Gastrocnemius medialis (tissue), 4 donors: ENCODE measurements at regions not wholly inside any gene's neighbourhood (a gene's known extent, or its start where the extent isn't known, plus 50 kb on each side); places are given as distances from the start of the nearest gene placed in this dataset.

Experiments
- ATAC-seq, 2 donors: fragments of 150-250 bp; one replicate each; pipeline ENCODE4 v1.9.1; 2016
- DNase-seq, 2 donors: peaks; one replicate each; pipeline ENCODE4 v3.0.0-alpha.2; 2019
- H3K27ac ChIP-seq, 4 donors: fragments of 200-600 bp; sonication (generic); 1 replicate in 1 of 4; 2 replicates in 3 of 4; pipeline ENCODE4 v1.5.1; 2016 to 2018; ENCODE audit warnings: mild to moderate bottlenecking in 2 of 4, moderate library complexity in 1 of 4
- H3K27me3 ChIP-seq, 3 donors: fragments of 200-600 bp; sonication (generic) in 2 of 3; 1 replicate in 1 of 3; 2 replicates in 2 of 3; pipeline versions ENCODE4 v1.5.1 to v1.6.0; 2016 to 2019; ENCODE audit warnings: mild to moderate bottlenecking in 1 of 3, moderate library complexity in 1 of 3
- H3K36me3 ChIP-seq, 2 donors: fragments of 200-600 bp; sonication (generic) in 1 of 2; one replicate each; pipeline ENCODE4 v1.5.1; 2017 to 2018
- H3K4me1 ChIP-seq, 2 donors: fragments of 200-600 bp; sonication (generic) in 1 of 2; one replicate each; pipeline ENCODE4 v1.5.1; 2016 to 2017; ENCODE audit warnings: mild to moderate bottlenecking in 2 of 2
- H3K4me3 ChIP-seq, 4 donors: fragments of 200-600 bp; sonication (generic) in 3 of 4; 1 replicate in 1 of 4; 2 replicates in 3 of 4; pipeline ENCODE4 v1.5.1; 2016 to 2019; ENCODE audit warnings: mild to moderate bottlenecking in 2 of 4
- H3K9me3 ChIP-seq, 3 donors: fragments of 200-600 bp; sonication (generic) in 2 of 3; 1 replicate in 1 of 3; 2 replicates in 2 of 3; pipeline ENCODE4 v1.5.1; 2016 to 2019
- CTCF ChIP-seq, 5 experiments: fragments of 450-650 bp in 3 of 5; fragments of 200-600 bp in 2 of 5; sonication (generic) in 2 of 5; IDR thresholded peaks in 4 of 5; conservative IDR thresholded peaks in 1 of 5; 1 replicate in 4 of 5; 2 replicates in 1 of 5; pipeline ENCODE4 v1.5.1; 2016 to 2019; ENCODE audit warnings: antibody characterized with exemption in 5 of 5, mild to moderate bottlenecking in 3 of 5, moderate library complexity in 3 of 5
- POLR2A ChIP-seq, 2 donors: fragments of 450-650 bp; IDR thresholded peaks; one replicate each; pipeline ENCODE4 v1.6.1; 2017; ENCODE audit warnings: antibody characterized with exemption in 2 of 2, mild to moderate bottlenecking in 2 of 2, moderate library complexity in 2 of 2
- in situ Hi-C, 4 donors: fragments of 200-750 bp; cut with MboI; loops; one replicate each; pipeline versions ENCODE4 v1.15.0 to v1.8.0; 2017; ENCODE audit warnings: low sequenced_read_pairs in 4 of 4
- intact Hi-C: fragments of 100-400 bp; cut with DNase I; formaldehyde crosslinking; loops from one replicate; pipeline ENCODE4 v1.15.1; 2023; ENCODE audit warnings: low total_unique reads

- Histone ChIP-seq H3K4me3 (no peak overlapping the region), H3K36me3 (no peaks in the 10 kb centered on the region), H3K9me3 (no peaks in the 10 kb centered on the region), H3K27ac (no peak overlapping the region), H3K4me1 (no peaks in the 10 kb centered on the region), H3K27me3 (no peaks in the 10 kb centered on the region)
- ATAC-seq (no peak), DNase-seq (no peak)
- TF ChIP-seq CTCF (IDR thresholded peaks at IDR 0.05 in 4 of 5, conservative IDR thresholded peaks at IDR 0.05 in 1 of 5): no peak
- no peak for TF ChIP-seq POLR2A (IDR thresholded peaks at IDR 0.05)
- in situ Hi-C loops: loop anchor here in 1 of 4 donors (10.0 kb wide), 1 partner anchor 178 kb away; no protein-coding TSS in a partner anchor
- intact Hi-C loops: no loop called here
Measured at GRCh38 chr1:56406821-56407220, 172.5 kb downstream of the PLPP3 start.

GRCh38 chr1:56404561-56405030, 174.8 kb downstream of the PLPP3 start:
- in situ Hi-C loops: loop anchor here in 1 of 4 donors (10.0 kb wide), 1 partner anchor 180 kb away; no protein-coding TSS in a partner anchor
- no peaks in the 10 kb centered on the region for H3K36me3 ChIP-seq
- DNase-seq (peak in 1 of 2 donors; percentile 28), ATAC-seq (peak; percentile 17 to 56)
- no peaks in the 10 kb centered on the region for H3K9me3 ChIP-seq
- H3K4me1 ChIP-seq: no peaks in the 10 kb centered on the region
- no peak overlapping the region for H3K4me3 ChIP-seq
- H3K27ac ChIP-seq: peak overlapping the region; percentile 2 to 50 (median 40)
- TF ChIP-seq POLR2A (IDR thresholded peaks at IDR 0.05) (no peak), CTCF (IDR thresholded peaks at IDR 0.05 in 4 of 5, conservative IDR thresholded peaks at IDR 0.05 in 1 of 5) (no peak)
- intact Hi-C loops: no loop called here
- no peaks in the 10 kb centered on the region for H3K27me3 ChIP-seq

- H3K9me3 ChIP-seq: no peaks in the 10 kb centered on the region
- intact Hi-C loops (no loop called here), in situ Hi-C loops (loop anchor here in 1 of 4 donors (10.0 kb wide), 1 partner anchor 181 kb away; no protein-coding TSS in a partner anchor)
- DNase-seq (no peak), ATAC-seq (no peak)
- no peaks in the 10 kb centered on the region for H3K36me3 ChIP-seq
- H3K27me3 ChIP-seq: no peaks in the 10 kb centered on the region
- TF ChIP-seq POLR2A (IDR thresholded peaks at IDR 0.05): no peak
- TF ChIP-seq CTCF (IDR thresholded peaks at IDR 0.05 in 4 of 5, conservative IDR thresholded peaks at IDR 0.05 in 1 of 5): no peak
- H3K27ac ChIP-seq: peak overlapping the region in 1 of 4 donors; percentile 38
- no peak overlapping the region for H3K4me3 ChIP-seq
- no peaks in the 10 kb centered on the region for H3K4me1 ChIP-seq
Measured at GRCh38 chr1:56404066-56404465, 175.3 kb downstream of the PLPP3 start.

GRCh38 chr1:56403321-56403720, 176.0 kb downstream of the PLPP3 start:
- TF ChIP-seq POLR2A (IDR thresholded peaks at IDR 0.05): no peak
- no peak for TF ChIP-seq CTCF (IDR thresholded peaks at IDR 0.05 in 4 of 5, conservative IDR thresholded peaks at IDR 0.05 in 1 of 5)
- no peak for ATAC-seq

GRCh38 chr1:56401191-56401590, 178.2 kb downstream of the PLPP3 start:
- intact Hi-C loops: no loop called here
- Histone ChIP-seq H3K36me3 (no peaks in the 10 kb centered on the region), H3K9me3 (no peaks in the 10 kb centered on the region), H3K4me3 (no peak overlapping the region), H3K27me3 (no peaks in the 10 kb centered on the region), H3K4me1 (peaks cover 0 to 7% of the 10 kb centered on the region in 2 donors), H3K27ac (no peak overlapping the region)
- no peak for DNase-seq
- no peak for ATAC-seq
- in situ Hi-C loops: loop anchor here in 1 of 4 donors (10.0 kb wide), 1 partner anchor 184 kb away; no protein-coding TSS in a partner anchor
- TF ChIP-seq CTCF (IDR thresholded peaks at IDR 0.05 in 4 of 5, conservative IDR thresholded peaks at IDR 0.05 in 1 of 5): no peak
- TF ChIP-seq POLR2A (IDR thresholded peaks at IDR 0.05): no peak

More at GRCh38 chr1:56403321-56403720, 176.0 kb downstream of the PLPP3 start:
- no peaks in the 10 kb centered on the region for H3K4me1 ChIP-seq
- DNase-seq: no peak
- H3K27ac ChIP-seq: no peak overlapping the region
- H3K27me3 ChIP-seq: no peaks in the 10 kb centered on the region
- no peaks in the 10 kb centered on the region for H3K9me3 ChIP-seq
- intact Hi-C loops: no loop called here
- H3K36me3 ChIP-seq: no peaks in the 10 kb centered on the region
- H3K4me3 ChIP-seq: no peak overlapping the region
- in situ Hi-C loops: loop anchor here in 1 of 4 donors (10.0 kb wide), 1 partner anchor 181 kb away; no protein-coding TSS in a partner anchor
